DOHH2 (cell line): ENCODE measurements at regions not wholly inside any gene's neighbourhood (a gene's known extent, or its start where the extent isn't known, plus 50 kb on each side); places are given as distances from the start of the nearest gene placed in this dataset.

ENCODE experiments used
- CTCF ChIP-seq: fragments of 200-600 bp; sonication (generic); IDR thresholded peaks from one replicate; pipeline ENCODE4 v1.5.1; 2014; ENCODE audit warnings: antibody characterized with exemption, mild to moderate bottlenecking, low read depth, low read length; ENCODE audit not compliant: poor library complexity, severe bottlenecking
- EZH2phosphoT487 ChIP-seq: fragments of 200-600 bp; sonication (generic); IDR thresholded peaks from 2 replicates; pipeline ENCODE4 v1.6.1; 2017; ENCODE audit warnings: borderline replicate concordance, mild to moderate bottlenecking, antibody characterized with exemption, low read length, moderate library complexity, mixed read lengths

- no peak for TF ChIP-seq CTCF
- TF ChIP-seq EZH2phosphoT487 = no peak
Measured at GRCh38 chr1:95957748-95958147, 723.7 kb downstream of the RWDD3 start.
